Mammary epithelial cell (primary cell): ENCODE measurements at regions not wholly inside any gene's neighbourhood (a gene's known extent, or its start where the extent isn't known, plus 50 kb on each side); places are given as distances from the start of the nearest gene placed in this dataset.

Experiments used
- CTCF ChIP-seq, 2 donors: IDR thresholded peaks in 1 of 2; conservative IDR thresholded peaks in 1 of 2; 2 replicates each; pipeline ENCODE4 v1.5.1; 2011 to 2012; ENCODE audit warnings: inconsistent platforms in 2 of 2, low read length in 2 of 2, mild to moderate bottlenecking in 2 of 2, control low read depth in 1 of 2, low read depth in 1 of 2; ENCODE audit not compliant: insufficient read depth in 1 of 2; ENCODE audit errors: extremely low read depth in 1 of 2
- EZH2 ChIP-seq: IDR thresholded peaks from 2 replicates; pipeline ENCODE4 v1.6.1; 2012; ENCODE audit warnings: low read length, inconsistent platforms, borderline replicate concordance

- TF ChIP-seq CTCF (conservative IDR thresholded peaks at IDR 0.05 in 1 of 2, IDR thresholded peaks at IDR 0.05 in 1 of 2; ENCODE audit: extremely low read depth in 1 of 2, insufficient read depth in 1 of 2, low read depth in 1 of 2, low read length in 2 of 2) (no peak), EZH2 (no peak)
Observed at GRCh38 chr15:88982304-88982945, 69.2 kb upstream of the MFGE8 start.
